Sciatic nerve (tissue), 2 donors: ENCODE measurements at regions not wholly inside any gene's neighbourhood (a gene's known extent, or its start where the extent isn't known, plus 50 kb on each side); places are given as distances from the start of the nearest gene placed in this dataset.
"Not testable (repeated sequence)": the region's sequence is repeated elsewhere in the genome, so short reads cannot be mapped to it uniquely, and the experiment has no call there.

Experiments used
- ATAC-seq: fragments of 200-7000 bp; cut with Tn5 transposase; one replicate; pipeline ENCODE4 v1.9.1; 2020; ENCODE audit warnings: mild to moderate bottlenecking, moderate library complexity
- DNase-seq: peaks from one replicate; pipeline ENCODE4 v3.0.0-alpha.2; 2020; ENCODE audit warnings: low spot score
- intact Hi-C: fragments of 100-400 bp; cut with DNase I; formaldehyde crosslinking; loops from one replicate; pipeline ENCODE4 v1.14.2; 2022
- donor health status: DM: no; HTN: no; CAD: no.
- donor health status: DM: no; HTN: no; CAD: no.

DNA sequence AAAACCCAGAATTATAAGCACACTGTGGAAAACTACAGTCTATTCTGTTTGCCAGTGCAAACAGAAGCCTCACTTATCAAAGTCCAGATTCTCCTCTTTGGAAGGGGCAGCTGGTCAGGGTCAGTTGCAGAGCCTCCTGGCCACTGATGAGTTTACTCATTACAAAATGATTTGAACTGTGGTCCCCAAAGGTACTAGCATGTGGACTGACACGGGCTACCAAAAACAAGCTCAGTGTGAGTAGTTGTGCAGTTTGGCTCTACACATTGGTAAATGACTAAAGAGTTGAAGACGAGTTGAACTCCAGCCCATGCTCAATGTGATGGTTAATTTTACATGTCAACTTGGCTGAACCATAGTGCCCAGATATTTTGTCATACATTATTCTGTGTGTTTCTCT is 221.5 kb downstream of the ZIC4 start:
- no peak for DNase-seq
- intact Hi-C loops, result no loop called here
- ATAC-seq, result no peak

GRCh38 chr3:147173257-147173656 is 233.1 kb downstream of the ZIC4 start:
- ATAC-seq (no peak), DNase-seq (no peak)
- intact Hi-C loops, result no loop called here

DNA sequence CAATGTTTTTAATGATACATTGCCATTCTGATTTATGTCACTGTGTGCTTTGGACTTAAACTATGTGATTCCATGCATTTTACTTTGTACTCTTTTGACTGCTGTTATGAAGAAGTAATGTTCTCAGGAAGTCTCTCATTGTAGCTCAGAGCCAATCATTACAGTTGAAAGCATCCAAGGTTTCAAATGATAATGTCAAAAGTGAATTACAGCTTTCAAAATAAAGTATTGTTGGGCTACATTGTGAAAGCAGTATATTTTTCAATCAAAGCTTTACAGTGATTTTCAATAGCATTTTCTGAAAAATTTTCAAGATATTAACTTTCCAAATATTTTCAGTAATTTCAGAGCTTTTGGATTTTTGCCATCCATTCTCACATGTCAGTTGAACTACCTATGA is 243.6 kb downstream of the ZIC4 start:
- intact Hi-C loops, result no loop called here
- no peak for ATAC-seq
- DNase-seq, result no peak

GRCh38 chr3:147161833-147162232 is 244.5 kb downstream of the ZIC4 start:
- intact Hi-C loops, result no loop called here
- DNase-seq (no peak), ATAC-seq (no peak)

- intact Hi-C loops, result no loop called here
- no peak for DNase-seq
- ATAC-seq, result no peak
Observed at GRCh38 chr3:147160984-147161383, 245.4 kb downstream of the ZIC4 start.

GRCh38 chr3:147159141-147159540 is 247.2 kb downstream of the ZIC4 start:
- ATAC-seq, result no peak
- intact Hi-C loops, result loop anchor here (5.0 kb wide), 1 partner anchor 1742 kb away; no protein-coding TSS in a partner anchor

DNA sequence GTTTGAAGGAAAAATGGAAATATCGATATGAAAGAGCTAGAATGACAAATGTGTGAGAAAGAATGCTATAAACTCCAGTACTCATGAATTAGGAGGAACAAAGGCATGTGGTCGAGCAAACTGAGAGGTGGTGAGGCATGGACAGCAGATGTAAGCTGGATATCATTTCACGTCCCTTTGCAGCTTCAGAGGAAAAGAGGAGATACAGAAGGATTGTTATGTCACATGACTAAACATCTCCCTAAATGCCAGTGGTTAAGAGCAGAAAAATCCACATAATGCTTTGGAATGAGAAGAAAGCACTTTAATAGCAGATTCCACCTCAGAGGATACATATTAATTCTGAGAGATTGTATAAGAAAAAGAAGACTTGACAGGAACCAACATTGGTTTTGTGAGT is 248.7 kb downstream of the ZIC4 start:
- ATAC-seq, result no peak
- intact Hi-C loops, result loop anchor here (5.0 kb wide), 1 partner anchor 1740 kb away; no protein-coding TSS in a partner anchor
- DNase-seq, result no peak

More at GRCh38 chr3:147159141-147159540, 247.2 kb downstream of the ZIC4 start:
- no peak for DNase-seq

GRCh38 chr3:147154988-147155387 is 251.4 kb downstream of the ZIC4 start:
- not testable (repeated sequence) for ATAC-seq, DNase-seq
- intact Hi-C loops, result loop anchor here (5.0 kb wide), 1 partner anchor 1738 kb away; no protein-coding TSS in a partner anchor

DNA sequence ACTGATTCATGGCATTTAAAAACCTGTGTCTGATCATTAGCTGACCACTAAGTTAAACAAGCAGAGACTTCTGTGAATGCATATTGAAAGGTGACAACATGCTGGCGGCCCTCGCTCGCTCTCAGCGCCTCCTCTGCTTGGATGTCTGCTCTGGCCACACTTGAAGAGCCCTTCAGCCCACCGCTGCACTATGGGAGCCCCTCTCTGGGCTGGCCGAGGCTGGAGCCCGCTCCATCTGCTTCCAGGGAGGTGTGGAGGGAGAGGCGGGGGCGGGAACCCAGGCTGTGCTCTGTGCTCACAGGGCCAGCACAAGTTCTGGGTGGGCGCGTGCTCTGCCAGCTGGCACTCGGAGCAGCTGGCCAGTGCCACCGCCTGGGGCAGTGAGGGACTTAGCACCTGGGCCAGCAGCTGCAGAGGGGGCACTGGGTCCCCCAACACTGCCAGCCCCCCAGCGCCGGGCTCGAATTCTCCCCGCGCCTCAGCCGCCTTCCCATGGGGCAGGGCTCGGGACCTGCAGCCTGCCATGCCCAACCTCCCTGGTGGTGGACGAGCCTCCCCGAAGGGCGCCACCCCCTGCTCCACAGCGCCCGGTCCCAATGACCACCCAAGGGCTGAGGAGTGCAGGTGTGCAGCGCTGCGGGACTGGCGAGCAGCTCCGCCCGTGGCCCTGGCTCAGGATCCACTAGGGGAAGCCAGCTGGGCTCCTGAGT is 252.4 kb downstream of the ZIC4 start:
- ATAC-seq, result no peak
- intact Hi-C loops, result no loop called here
- no peak for DNase-seq

- intact Hi-C loops, result no loop called here
- ATAC-seq (no peak), DNase-seq (no peak)
Observed at GRCh38 chr3:147152476-147152875, 253.9 kb downstream of the ZIC4 start.

DNA sequence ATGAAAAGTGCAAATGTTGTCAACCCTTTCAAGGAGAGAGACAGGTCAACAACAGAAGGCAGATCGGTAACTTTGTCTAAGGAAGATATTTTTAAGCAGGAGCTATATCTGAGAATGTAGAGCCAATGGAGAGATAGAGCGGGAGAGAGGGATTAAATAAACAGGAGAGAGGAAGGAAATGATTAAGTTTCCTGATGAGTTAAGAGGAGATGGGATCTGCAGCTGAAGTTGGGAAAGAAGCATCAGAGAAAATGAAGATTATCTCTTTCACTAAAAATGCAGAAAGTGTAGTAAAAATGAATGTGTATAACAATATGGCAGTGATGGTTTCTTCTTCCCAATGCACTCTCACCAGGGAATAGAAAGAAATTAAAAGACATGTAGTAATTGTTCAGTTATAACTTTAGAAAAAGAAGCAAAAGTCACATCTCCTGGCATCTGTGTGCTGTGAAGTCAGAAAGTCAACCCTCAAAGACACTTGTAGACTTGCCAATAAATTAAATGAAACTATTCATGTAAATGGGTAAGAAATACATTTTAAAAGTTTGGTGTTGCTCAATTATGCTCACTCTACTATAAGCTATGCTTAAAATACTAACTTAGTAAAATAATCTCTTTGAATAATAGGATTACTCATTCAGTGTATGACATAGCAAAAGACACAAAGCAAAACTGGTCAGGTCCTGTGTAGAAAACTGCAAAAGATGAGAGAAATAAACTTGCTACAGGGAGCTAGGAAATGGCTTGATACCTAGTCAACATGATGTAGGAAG is 264.6 kb downstream of the ZIC4 start:
- intact Hi-C loops, result no loop called here
- ATAC-seq (no peak), DNase-seq (no peak)

- ATAC-seq (no peak), DNase-seq (no peak)
- intact Hi-C loops, result no loop called here
Observed at GRCh38 chr3:147139341-147139740, 267.0 kb downstream of the ZIC4 start.

- ATAC-seq (no peak), DNase-seq (no peak)
- intact Hi-C loops, result no loop called here
Observed at GRCh38 chr3:147132168-147132567, 274.2 kb downstream of the ZIC4 start.

GRCh38 chr3:147130461-147130860 is 275.9 kb downstream of the ZIC4 start:
- ATAC-seq, result no peak
- intact Hi-C loops, result no loop called here
- DNase-seq, result no peak

DNA sequence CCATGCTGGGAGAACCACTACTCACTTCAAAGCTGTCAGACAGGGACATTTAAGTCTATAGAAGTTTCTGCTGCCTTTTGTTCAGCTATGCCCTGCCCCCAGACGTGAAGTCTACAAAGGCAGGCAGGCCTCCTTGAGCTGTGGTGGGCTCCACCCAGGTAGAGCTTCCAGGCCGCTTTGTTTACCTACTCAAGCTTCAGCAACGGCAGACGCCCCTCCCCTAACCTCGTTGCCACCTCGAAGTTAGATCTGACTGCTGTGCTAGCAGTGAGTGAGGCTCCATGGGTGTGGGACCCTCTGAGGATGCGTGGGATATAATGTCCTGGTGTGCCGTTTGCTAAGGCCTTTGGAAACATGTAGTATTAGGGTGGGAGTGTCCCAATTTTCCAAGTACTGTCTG is 276.7 kb downstream of the ZIC4 start:
- intact Hi-C loops, result no loop called here
- no peak for ATAC-seq
- no peak for DNase-seq

- intact Hi-C loops, result no loop called here
- ATAC-seq (no peak), DNase-seq (no peak)
Observed at GRCh38 chr3:147122350-147122749, 284.0 kb downstream of the ZIC4 start.

DNA sequence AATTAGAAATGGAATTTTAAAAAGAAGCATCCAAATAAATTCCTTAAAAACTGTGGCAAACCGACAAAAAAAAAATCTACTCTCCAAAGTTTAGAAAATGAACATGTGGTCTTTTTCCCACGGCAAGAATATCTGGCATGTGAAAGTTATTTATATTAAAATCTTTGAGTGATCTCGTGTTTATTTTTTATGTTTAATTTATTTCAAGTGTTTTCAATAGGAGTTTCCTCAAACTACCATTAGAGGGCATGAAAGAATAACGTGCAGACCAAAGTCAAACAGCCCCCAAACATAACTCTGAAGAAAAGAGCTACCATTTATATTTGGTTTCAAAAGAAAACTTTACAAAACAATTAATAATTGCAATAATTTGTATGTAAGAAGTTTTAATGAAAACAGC is 286.4 kb downstream of the ZIC4 start:
- DNase-seq (no peak), ATAC-seq (no peak)
- intact Hi-C loops, result no loop called here

- intact Hi-C loops, result no loop called here
- ATAC-seq, result no peak
Observed at GRCh38 chr3:147119346-147119745, 287.0 kb downstream of the ZIC4 start.

GRCh38 chr3:147118611-147119010 is 287.7 kb downstream of the ZIC4 start:
- DNase-seq (no peak), ATAC-seq (no peak)
- intact Hi-C loops, result no loop called here

More at GRCh38 chr3:147119346-147119745, 287.0 kb downstream of the ZIC4 start:
- DNase-seq, result no peak

- DNase-seq, result no peak
- ATAC-seq, result no peak
- intact Hi-C loops, result no loop called here
Observed at GRCh38 chr3:147117631-147118030, 288.7 kb downstream of the ZIC4 start.
